GM18951 (cell line): ENCODE measurements at regions not wholly inside any gene's neighbourhood (a gene's known extent, or its start where the extent isn't known, plus 50 kb on each side); places are given as distances from the start of the nearest gene placed in this dataset.

ENCODE experiments used
- POLR2A ChIP-seq: IDR thresholded peaks from 4 replicates; pipeline ENCODE4 v1.6.1; 2011; ENCODE audit warnings: mild to moderate bottlenecking; ENCODE audit not compliant: insufficient read length, insufficient read depth; ENCODE audit errors: extremely low read depth
- in situ Hi-C: fragments of 300-500 bp; cut with MboI; formaldehyde crosslinking; loops from one replicate; pipeline ENCODE4 v1.12.0; 2022; ENCODE audit warnings: low sequenced_read_pairs, mixed read lengths, inconsistent platforms; ENCODE audit not compliant: unreplicated experiment

- TF ChIP-seq POLR2A, result no peak
- in situ Hi-C loops, result no loop called here
Measured at GRCh38 chr15:99473981-99474906, 91.5 kb upstream of the MEF2A start.

- in situ Hi-C loops, result no loop called here
- TF ChIP-seq POLR2A, result no peak
Measured at GRCh38 chr15:99474909-99475753, 90.7 kb upstream of the MEF2A start.

- in situ Hi-C loops, result no loop called here
- TF ChIP-seq POLR2A, result no peak
Measured at GRCh38 chr15:99475754-99476412, 89.9 kb upstream of the MEF2A start.

GRCh38 chr15:99476413-99477222, 89.2 kb upstream of the MEF2A start:
- no peak for TF ChIP-seq POLR2A
- in situ Hi-C loops, result no loop called here

- no peak for TF ChIP-seq POLR2A
- in situ Hi-C loops, result no loop called here
Measured at GRCh38 chr15:99477791-99478471, 87.9 kb upstream of the MEF2A start.

- in situ Hi-C loops, result no loop called here
- no peak for TF ChIP-seq POLR2A
Measured at GRCh38 chr15:99478977-99479376, 86.8 kb upstream of the MEF2A start.

GRCh38 chr15:99480016-99480810, 85.6 kb upstream of the MEF2A start:
- in situ Hi-C loops, result no loop called here
- no peak for TF ChIP-seq POLR2A

- in situ Hi-C loops, result no loop called here
Measured at GRCh38 chr15:99481113-99481950, 84.5 kb upstream of the MEF2A start.

GRCh38 chr15:99481951-99482230, 83.9 kb upstream of the MEF2A start:
- no peak for TF ChIP-seq POLR2A
- in situ Hi-C loops, result no loop called here

More at GRCh38 chr15:99481113-99481950, 84.5 kb upstream of the MEF2A start:
- no peak for TF ChIP-seq POLR2A

- in situ Hi-C loops, result no loop called here
- no peak for TF ChIP-seq POLR2A
Measured at GRCh38 chr15:99482993-99483392, 82.8 kb upstream of the MEF2A start.
